SK-N-SH (cell line): ENCODE measurements at regions not wholly inside any gene's neighbourhood (a gene's known extent, or its start where the extent isn't known, plus 50 kb on each side); places are given as distances from the start of the nearest gene placed in this dataset.

Experiments used
- CTCF ChIA-PET: fragments of 300-600, 350-600 bp; formaldehyde crosslinking; extraction: SDS; loops from one replicate; lab custom pipeline; 2021; lab: Yijun Ruan, JAX
- POLR2A ChIA-PET: fragments of 350-600 bp; sonication (Branson Sonifier 250); formaldehyde crosslinking; extraction: SDS; loops from one replicate; lab custom pipeline; 2020; ENCODE audit warnings: antibody characterized with exemption, inconsistent platforms; lab: Yijun Ruan, JAX
- DNase-seq: peaks from one replicate; pipeline ENCODE4 v3.0.0; 2012
- H2AFZ ChIP-seq: fragments of 200-600 bp; sonication (generic); 2 replicates; pipeline ENCODE4 v1.8.1; 2016; ENCODE audit warnings: antibody characterized with exemption, mild to moderate bottlenecking, low read depth
- H3F3A ChIP-seq: fragments of 200-600 bp; sonication (generic); replicated peaks from 2 replicates; pipeline ENCODE3; 2016; ENCODE audit warnings: antibody characterized with exemption, mild to moderate bottlenecking; ENCODE audit not compliant: insufficient read depth
- H3K27ac ChIP-seq, 2 experiments: fragments of 200-500 bp in 1 of 2; fragments of 200-600 bp in 1 of 2; sonication (Bioruptor generic) in 1 of 2; sonication (generic), shearing (Covaris generic) in 1 of 2; 2 replicates each; pipeline versions ENCODE4 v1.5.1 to v1.6.1; 2014 to 2016; ENCODE audit warnings: low read depth in 2 of 2, inconsistent platforms in 1 of 2, low read length in 1 of 2, mild to moderate bottlenecking in 1 of 2, mixed read lengths in 1 of 2
- H3K27me3 ChIP-seq: fragments of 200-600 bp; sonication (generic), shearing (Covaris generic); 2 replicates; pipeline ENCODE4 v1.6.1; 2016; ENCODE audit warnings: mixed run types; ENCODE audit not compliant: insufficient read depth
- H3K36me3 ChIP-seq, 2 experiments: fragments of 200-500 bp in 1 of 2; fragments of 200-600 bp in 1 of 2; sonication (Bioruptor generic) in 1 of 2; sonication (generic) in 1 of 2; replicated peaks in 1 of 2; 2 replicates each; pipeline versions ENCODE3 to v1.5.1; 2014 to 2016; ENCODE audit warnings: low read length in 1 of 2, mild to moderate bottlenecking in 1 of 2; ENCODE audit not compliant: insufficient read depth in 2 of 2, control insufficient read depth in 1 of 2
- H3K4me1 ChIP-seq, 2 experiments: fragments of 200-500 bp in 1 of 2; fragments of 200-600 bp in 1 of 2; sonication (Bioruptor generic) in 1 of 2; sonication (generic), shearing (Covaris generic) in 1 of 2; 2 replicates each; pipeline versions ENCODE4 v1.5.1 to v1.6.1; 2014 to 2016; ENCODE audit warnings: low read depth in 1 of 2, low read length in 1 of 2, mixed run types in 1 of 2; ENCODE audit not compliant: insufficient read depth in 2 of 2, control insufficient read depth in 1 of 2
- H3K4me2 ChIP-seq: fragments of 200-600 bp; sonication (generic), shearing (Covaris generic); 2 replicates; pipeline ENCODE4 v1.6.1; 2017; ENCODE audit warnings: mixed run types
- H3K4me3 ChIP-seq, 2 experiments: fragments of 200-500 bp in 1 of 2; fragments of 200-600 bp in 1 of 2; sonication (Bioruptor generic) in 1 of 2; sonication (generic), shearing (Covaris generic) in 1 of 2; 2 replicates each; pipeline versions ENCODE4 v1.5.1 to v1.8.1; 2014 to 2016; ENCODE audit warnings: low read depth in 2 of 2, inconsistent platforms in 1 of 2, low read length in 1 of 2, mild to moderate bottlenecking in 1 of 2, mixed read lengths in 1 of 2, moderate library complexity in 1 of 2
- H3K79me2 ChIP-seq: fragments of 200-600 bp; sonication (generic); 2 replicates; pipeline ENCODE4 v1.8.1; 2017; ENCODE audit warnings: mild to moderate bottlenecking; ENCODE audit not compliant: insufficient read depth
- H3K9ac ChIP-seq: fragments of 200-600 bp; sonication (generic); 2 replicates; pipeline ENCODE4 v1.6.1; 2017; ENCODE audit warnings: mixed run types
- H3K9me2 ChIP-seq: fragments of 200-600 bp; sonication (generic); 2 replicates; pipeline ENCODE4 v1.6.1; 2017; ENCODE audit warnings: mixed run types
- H3K9me3 ChIP-seq: fragments of 200-600 bp; sonication (generic); 2 replicates; pipeline ENCODE4 v1.6.1; 2017; ENCODE audit warnings: mixed run types, mild to moderate bottlenecking, moderate library complexity
- H4K20me1 ChIP-seq: fragments of 200-600 bp; sonication (generic); 2 replicates; pipeline ENCODE4 v1.6.1; 2017; ENCODE audit warnings: mild to moderate bottlenecking, mixed run types; ENCODE audit not compliant: insufficient read depth
- CHD2 ChIP-seq: fragments of 150-350 bp; IDR thresholded peaks from 2 replicates; pipeline ENCODE4 v1.6.1; 2018; ENCODE audit warnings: low read length; ENCODE audit not compliant: partially characterized antibody
- EP300 ChIP-seq, 2 experiments: IDR thresholded peaks; 2 replicates each; pipeline versions ENCODE4 v1.4.0 to v1.6.1; 2012; ENCODE audit warnings: borderline replicate concordance in 1 of 2, low read depth in 1 of 2, low read length in 1 of 2
- FOSL2 ChIP-seq: IDR thresholded peaks from 2 replicates; pipeline ENCODE4 v1.4.0; 2012; ENCODE audit warnings: low read depth, mild to moderate bottlenecking, moderate library complexity, borderline replicate concordance
- FOXJ3 ChIP-seq: sonication (generic); formaldehyde crosslinking; IDR thresholded peaks from 2 replicates; pipeline ENCODE4 v1.5.1; 2020; ENCODE audit warnings: mild to moderate bottlenecking, missing genetic modification reagents
- FOXM1 ChIP-seq: IDR thresholded peaks from 2 replicates; pipeline ENCODE4 v1.4.0; 2012; ENCODE audit warnings: low read depth, mild to moderate bottlenecking
- GABPA ChIP-seq: IDR thresholded peaks from 2 replicates; pipeline ENCODE4 v1.4.0; 2012; ENCODE audit warnings: low read depth, mild to moderate bottlenecking
- GATA2 ChIP-seq: sonication (generic); formaldehyde crosslinking; IDR thresholded peaks from 2 replicates; pipeline ENCODE4 v1.5.0; 2020; ENCODE audit warnings: mild to moderate bottlenecking, missing genetic modification reagents
- MXI1 ChIP-seq: IDR thresholded peaks from 2 replicates; pipeline ENCODE4 v1.6.1; 2012; ENCODE audit warnings: mild to moderate bottlenecking, low read depth, low read length, improper control_type of control experiment
- RAD21 ChIP-seq: IDR thresholded peaks from 2 replicates; pipeline ENCODE4 v1.6.1; 2012; ENCODE audit warnings: mild to moderate bottlenecking, low read length
- REST ChIP-seq: IDR thresholded peaks from 2 replicates; pipeline ENCODE4 v1.6.1; 2012; ENCODE audit warnings: mild to moderate bottlenecking, low read depth, low read length, moderate library complexity
- RFX5 ChIP-seq: IDR thresholded peaks from 2 replicates; pipeline ENCODE4 v1.6.1; 2012; ENCODE audit warnings: mild to moderate bottlenecking, improper control_type of control experiment, low read length
- TAF1 ChIP-seq: IDR thresholded peaks from 2 replicates; pipeline ENCODE4 v1.6.1; 2012; ENCODE audit warnings: low read depth, mild to moderate bottlenecking, low read length, moderate library complexity, borderline replicate concordance
- TCF12 ChIP-seq: IDR thresholded peaks from 2 replicates; pipeline ENCODE4 v1.4.0; 2012
- TEAD4 ChIP-seq: IDR thresholded peaks from 2 replicates; pipeline ENCODE4 v1.4.0; 2012; ENCODE audit warnings: mild to moderate bottlenecking, borderline replicate concordance; ENCODE audit not compliant: insufficient read depth
- USF1 ChIP-seq: IDR thresholded peaks from 2 replicates; pipeline ENCODE4 v1.4.0; 2012; ENCODE audit warnings: low read depth, borderline replicate concordance
- WGBS: methylation state at CpG from one replicate; pipeline ENCODE4 v1.1.6; 2017; ENCODE audit warnings: low lambda C conversion rate; 5-methylcytosine and 5-hydroxymethylcytosine counted together
- TF ChIP-seq, protein P1 (sequence below): IDR thresholded peaks from 2 replicates; pipeline ENCODE4 v1.4.0; 2012; ENCODE audit warnings: low read depth

DNA sequence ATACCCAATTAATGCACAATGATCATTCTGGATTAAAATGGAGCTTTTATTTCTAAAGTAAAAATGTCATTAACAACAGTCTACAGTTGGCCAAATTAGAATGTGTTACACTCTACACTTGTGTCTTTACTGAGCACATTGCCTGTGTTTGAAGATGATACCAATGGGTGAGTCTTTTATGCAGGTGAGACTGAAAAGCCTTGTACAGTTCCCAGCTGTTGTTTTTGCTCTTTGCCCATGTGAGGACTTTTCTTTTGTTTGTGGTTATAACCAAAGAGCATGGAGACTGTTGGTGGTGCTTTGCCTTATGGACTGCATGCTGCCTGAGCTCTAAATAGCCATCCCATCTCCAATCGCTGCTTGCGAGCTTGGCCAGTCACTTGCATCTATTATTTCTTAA is 264.5 kb downstream of the GATA3 start:
- WGBS = 96% methylated on average over 2 of the region's 2 CpGs
- Histone ChIP-seq H3K9ac (no peak overlapping the region), H3K36me3 (no peaks in the 10 kb centered on the region), H3F3A (no peaks in the 10 kb centered on the region), H3K9me3 (no peaks in the 10 kb centered on the region), H3K27me3 (peaks cover 4% of the 10 kb centered on the region; the same call in 1 of the 2 replicates), H3K79me2 (no peaks in the 10 kb centered on the region), H3K27ac (no peak overlapping the region), H3K4me3 (no peak overlapping the region), H2AFZ (no peak overlapping the region), H3K4me2 (no peak overlapping the region), H4K20me1 (no peaks in the 10 kb centered on the region), H3K9me2 (no peaks in the 10 kb centered on the region; the same call in 1 of the 2 replicates), H3K4me1 (peaks cover 0 to 14% of the 10 kb centered on the region in 2 experiments; a peak in 2 of 4 replicates)
- POLR2A ChIA-PET = no interaction called here
- TF ChIP-seq USF1 (no peak), TEAD4 (no peak), EP300 (IDR thresholded peaks at IDR 0.05; ENCODE audit: borderline replicate concordance in 1 of 2, low read depth in 1 of 2, low read length in 1 of 2) (no peak), CHD2 (no peak), REST (no peak), TAF1 (no peak), FOSL2 (no peak), RAD21 (no peak), MXI1 (no peak), GATA2 (CRISPR knock-in tag) (no peak), FOXJ3 (CRISPR knock-in tag) (no peak), TCF12 (no peak), GABPA (no peak), FOXM1 (no peak), RFX5 (no peak)
- TF ChIP-seq, protein P1, sequence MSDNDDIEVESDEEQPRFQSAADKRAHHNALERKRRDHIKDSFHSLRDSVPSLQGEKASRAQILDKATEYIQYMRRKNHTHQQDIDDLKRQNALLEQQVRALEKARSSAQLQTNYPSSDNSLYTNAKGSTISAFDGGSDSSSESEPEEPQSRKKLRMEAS = no peak
- DNase-seq = no peak
- CTCF ChIA-PET = no interaction called here
